Lower leg skin (tissue), 4 donors: ENCODE measurements at regions not wholly inside any gene's neighbourhood (a gene's known extent, or its start where the extent isn't known, plus 50 kb on each side); places are given as distances from the start of the nearest gene placed in this dataset.

Experiments used
- DNase-seq, 2 donors: peaks; one replicate each; pipeline ENCODE4 v3.0.0-alpha.2; 2019; ENCODE audit warnings: low spot score in 2 of 2
- H3K4me3 ChIP-seq: fragments of 200-600 bp; sonication (generic); 2 replicates; pipeline ENCODE4 v1.5.1; 2017; ENCODE audit warnings: mild to moderate bottlenecking, low read depth; ENCODE audit not compliant: poor library complexity, severe bottlenecking
- POLR2A ChIP-seq, 2 donors: fragments of 450-650 bp; IDR thresholded peaks; one replicate each; pipeline ENCODE4 v1.6.1; 2016 to 2017; ENCODE audit warnings: antibody characterized with exemption in 2 of 2, mild to moderate bottlenecking in 1 of 2, moderate library complexity in 1 of 2
- WGBS, 2 donors: methylation state at CpG; one replicate each; pipeline ENCODE4 v1.1.5; 2018; 5-methylcytosine and 5-hydroxymethylcytosine counted together
- intact Hi-C: fragments of 100-400 bp; cut with DNase I; formaldehyde crosslinking; loops from one replicate; pipeline ENCODE4 v1.15.0; 2023; ENCODE audit warnings: low total_unique reads
- TF ChIP-seq, protein P1 (sequence below), 3 donors: fragments of 450-650 bp; IDR thresholded peaks; one replicate each; pipeline ENCODE4 v1.5.1; 2016; ENCODE audit warnings: antibody characterized with exemption in 3 of 3, mild to moderate bottlenecking in 3 of 3, moderate library complexity in 2 of 3

DNA sequence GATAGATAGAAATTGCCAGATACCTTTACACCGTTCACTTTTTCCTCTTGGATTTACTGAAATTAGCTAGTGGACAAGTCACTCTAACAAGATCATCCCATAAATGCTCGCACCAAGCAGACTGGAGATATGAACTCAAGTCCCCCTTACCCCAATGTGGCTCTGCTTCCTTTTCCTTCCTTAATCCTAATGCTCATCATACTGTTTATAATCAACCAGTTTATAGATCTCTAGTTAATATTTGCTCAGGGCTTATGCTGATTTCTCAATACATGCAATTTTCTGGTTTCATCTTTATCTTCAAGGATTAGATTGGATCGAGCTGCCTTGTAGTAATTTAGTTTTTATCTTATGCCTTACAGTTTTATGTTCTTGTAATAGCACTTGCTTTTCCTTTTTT is 318.3 kb upstream of the KLHL29 start:
- no peak for DNase-seq
- TF ChIP-seq, protein P1, sequence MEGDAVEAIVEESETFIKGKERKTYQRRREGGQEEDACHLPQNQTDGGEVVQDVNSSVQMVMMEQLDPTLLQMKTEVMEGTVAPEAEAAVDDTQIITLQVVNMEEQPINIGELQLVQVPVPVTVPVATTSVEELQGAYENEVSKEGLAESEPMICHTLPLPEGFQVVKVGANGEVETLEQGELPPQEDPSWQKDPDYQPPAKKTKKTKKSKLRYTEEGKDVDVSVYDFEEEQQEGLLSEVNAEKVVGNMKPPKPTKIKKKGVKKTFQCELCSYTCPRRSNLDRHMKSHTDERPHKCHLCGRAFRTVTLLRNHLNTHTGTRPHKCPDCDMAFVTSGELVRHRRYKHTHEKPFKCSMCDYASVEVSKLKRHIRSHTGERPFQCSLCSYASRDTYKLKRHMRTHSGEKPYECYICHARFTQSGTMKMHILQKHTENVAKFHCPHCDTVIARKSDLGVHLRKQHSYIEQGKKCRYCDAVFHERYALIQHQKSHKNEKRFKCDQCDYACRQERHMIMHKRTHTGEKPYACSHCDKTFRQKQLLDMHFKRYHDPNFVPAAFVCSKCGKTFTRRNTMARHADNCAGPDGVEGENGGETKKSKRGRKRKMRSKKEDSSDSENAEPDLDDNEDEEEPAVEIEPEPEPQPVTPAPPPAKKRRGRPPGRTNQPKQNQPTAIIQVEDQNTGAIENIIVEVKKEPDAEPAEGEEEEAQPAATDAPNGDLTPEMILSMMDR (IDR thresholded peaks at IDR 0.05), result no peak
- TF ChIP-seq POLR2A (IDR thresholded peaks at IDR 0.05), result no peak
- WGBS, 2 donors, result 89 to 92% methylated on average over 3 of the region's 3 CpGs
- intact Hi-C loops, result no loop called here
- H3K4me3 ChIP-seq, result no peak overlapping the region

DNA sequence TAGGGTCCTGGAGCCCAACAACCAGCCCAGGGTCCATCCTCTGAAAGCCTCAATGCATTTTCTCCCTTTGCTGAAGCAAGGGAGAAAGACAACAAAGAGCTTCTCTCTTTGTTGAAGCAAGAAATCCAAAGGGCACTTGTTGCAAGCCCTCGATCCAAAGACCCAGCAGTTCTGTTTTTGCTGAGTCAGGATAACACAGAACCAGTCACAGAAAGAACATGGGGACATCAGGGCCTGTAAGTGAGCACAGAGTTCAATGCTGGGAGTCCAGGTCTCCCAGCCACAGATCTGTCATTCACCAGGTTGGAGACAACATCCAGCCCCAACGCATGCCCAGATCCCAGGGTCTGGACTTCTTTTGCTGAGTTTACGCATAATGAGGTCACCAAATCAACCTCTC is 315.8 kb upstream of the KLHL29 start:
- intact Hi-C loops, result no loop called here

DNA sequence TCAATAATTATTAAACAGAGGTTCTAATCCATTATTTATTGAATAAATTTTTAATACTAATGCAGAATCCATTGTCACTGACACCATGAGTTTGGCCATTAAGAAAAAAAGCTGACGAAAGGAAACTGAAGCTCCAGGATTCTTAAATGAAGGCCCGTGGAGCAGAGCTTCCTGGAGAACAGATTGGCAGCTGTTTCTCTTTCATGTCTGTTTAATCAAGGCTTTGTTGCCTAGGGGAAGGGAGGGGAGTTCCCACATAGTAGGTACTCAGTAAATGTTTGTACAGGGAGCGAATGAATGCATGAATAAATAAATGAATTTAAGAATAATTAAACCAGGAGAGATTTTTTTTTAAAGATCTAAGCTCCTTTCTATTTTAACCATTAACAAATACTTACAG is 315.1 kb upstream of the KLHL29 start:
- no peak overlapping the region for H3K4me3 ChIP-seq
- TF ChIP-seq, protein P1 (IDR thresholded peaks at IDR 0.05), result no peak
- TF ChIP-seq POLR2A (IDR thresholded peaks at IDR 0.05), result no peak
- intact Hi-C loops, result no loop called here
- DNase-seq, result no peak
- WGBS, 2 donors, result 52 to 57% methylated on average over 3 of the region's 3 CpGs

More for the DNA sequence above, 315.8 kb upstream of the KLHL29 start:
- TF ChIP-seq, protein P1 (IDR thresholded peaks at IDR 0.05), result no peak
- no peak for TF ChIP-seq POLR2A (IDR thresholded peaks at IDR 0.05)
- no peak for DNase-seq
- 89 to 97% methylated on average over 3 of the region's 3 CpGs for WGBS, 2 donors
- no peak overlapping the region for H3K4me3 ChIP-seq

DNA sequence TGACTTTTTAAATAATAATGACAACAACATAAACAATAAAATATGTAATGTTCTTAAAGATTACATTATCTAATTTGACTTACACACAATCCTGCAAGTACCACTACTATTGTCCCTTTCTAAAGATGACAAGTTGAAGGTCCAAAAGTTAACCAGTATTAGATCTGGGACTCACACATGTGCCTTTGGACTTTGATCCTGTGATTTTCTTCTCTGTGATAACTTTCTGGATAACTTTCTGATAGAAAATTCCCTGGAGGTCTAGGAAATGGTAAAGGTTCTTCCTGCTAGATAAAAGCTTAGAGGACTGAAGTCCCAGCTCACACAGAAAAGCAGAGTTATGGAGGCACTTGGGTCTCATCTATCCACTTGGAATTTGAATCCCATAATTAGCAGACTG is 311.9 kb upstream of the KLHL29 start:
- H3K4me3 ChIP-seq, result no peak overlapping the region
- intact Hi-C loops, result no loop called here
- TF ChIP-seq, protein P1 (IDR thresholded peaks at IDR 0.05), result no peak
- TF ChIP-seq POLR2A (IDR thresholded peaks at IDR 0.05), result no peak
- no peak for DNase-seq

DNA sequence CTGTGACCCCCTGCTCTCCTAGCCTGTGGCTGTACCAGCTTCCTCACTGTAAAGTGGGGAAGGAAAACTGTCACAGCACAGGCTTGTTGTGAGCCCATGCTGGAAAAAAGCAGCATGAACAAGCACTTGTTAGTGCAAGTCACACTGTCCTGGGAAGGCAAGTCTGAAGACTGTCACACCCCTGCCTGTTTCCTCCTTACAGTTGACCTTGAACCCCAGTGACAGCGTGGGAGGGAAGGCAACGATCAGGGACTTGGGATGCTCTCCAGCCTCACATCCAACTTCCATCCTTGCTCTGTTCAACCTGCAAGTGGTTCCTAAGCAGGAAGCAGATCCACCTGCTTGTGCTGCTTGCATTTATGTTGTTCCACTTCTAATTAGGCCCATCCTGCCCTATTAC is 311.3 kb upstream of the KLHL29 start:
- intact Hi-C loops, result no loop called here
- H3K4me3 ChIP-seq, result no peak overlapping the region
- DNase-seq, result no peak
- WGBS, 2 donors, result 40 to 50% methylated on average over 2 of the region's 2 CpGs
- TF ChIP-seq POLR2A (IDR thresholded peaks at IDR 0.05), result no peak
- TF ChIP-seq, protein P1 (IDR thresholded peaks at IDR 0.05), result no peak

DNA sequence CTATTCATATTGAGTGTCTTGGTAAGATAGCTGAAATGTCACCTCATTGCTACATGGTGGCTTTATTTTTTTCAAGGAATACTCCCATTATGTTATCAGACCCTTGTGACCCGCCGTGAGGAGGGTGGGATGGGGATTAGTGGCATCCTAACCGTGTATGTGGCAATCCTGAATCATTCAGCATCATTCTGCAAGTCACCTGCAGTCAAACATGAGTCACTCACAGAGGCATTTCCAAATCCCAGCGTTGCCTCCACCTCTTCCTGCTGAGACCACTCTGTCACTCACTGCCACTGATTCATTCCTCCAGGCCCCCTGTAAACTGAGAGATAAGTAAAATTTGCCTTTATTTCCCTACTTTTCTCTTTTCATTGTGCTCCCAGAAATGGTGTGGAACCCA is 307.4 kb upstream of the KLHL29 start:
- intact Hi-C loops, result no loop called here
- DNase-seq, result no peak
- TF ChIP-seq, protein P1 (IDR thresholded peaks at IDR 0.05), result no peak
- TF ChIP-seq POLR2A (IDR thresholded peaks at IDR 0.05), result no peak
- no peak overlapping the region for H3K4me3 ChIP-seq
- 51 to 61% methylated on average over 4 of the region's 4 CpGs for WGBS, 2 donors
